ENCODE measurements at regions not wholly inside any gene's neighbourhood (a gene's known extent, or its start where the extent isn't known, plus 50 kb on each side); places are given as distances from the start of the nearest gene placed in this dataset.

DNA sequence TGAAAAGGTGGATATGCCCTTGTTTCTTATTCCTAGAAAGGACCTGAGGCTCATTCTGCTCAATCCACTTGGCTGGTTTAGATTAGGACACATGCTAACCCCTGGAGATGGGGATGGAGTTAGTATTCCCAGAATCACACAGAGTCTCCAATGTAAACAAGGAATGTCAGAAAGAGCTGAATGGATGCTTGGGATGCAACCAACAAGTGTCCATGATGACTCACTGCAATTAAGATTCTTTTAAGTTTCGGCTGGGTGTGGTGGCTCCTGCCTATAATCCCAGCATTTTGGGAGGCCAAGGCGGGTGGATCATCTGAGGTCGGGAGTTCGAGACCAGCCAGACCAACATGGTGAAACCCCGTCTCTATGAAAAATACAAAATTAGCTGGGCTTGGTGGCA lies 315.5 kb upstream of the AZI2 start:
- Mint-ChIP-seq H3K9me3 (no peaks in the 10 kb centered on the region), H3K27ac (no peak overlapping the region), H3K4me1 (peaks cover 8% of the 10 kb centered on the region), H3K4me3 (no peak overlapping the region), H3K36me3 (no peaks in the 10 kb centered on the region), H3K27me3 (ENCODE audit: insufficient read depth, low read depth) (peaks cover 2% of the 10 kb centered on the region)
- Histone ChIP-seq H3K79me2 (ENCODE audit: low read depth) (no peaks in the 10 kb centered on the region), H3K4me1 (no peaks in the 10 kb centered on the region), H2AFZ (replicated peaks) (no peak overlapping the region), H4K20me1 (ENCODE audit: low read depth) (no peaks in the 10 kb centered on the region), H3K9me3 (ENCODE audit: low read depth) (no peaks in the 10 kb centered on the region), H3K27ac (no peak overlapping the region), H3K27me3 (no peaks in the 10 kb centered on the region), H3K36me3 (no peaks in the 10 kb centered on the region), H3F3A (ENCODE audit: low read depth) (no peaks in the 10 kb centered on the region), H3K4me3 (no peak overlapping the region), H3K4me2 (no peak overlapping the region), H3K9ac (no peak overlapping the region)
- no peak for TF ChIP-seq EZH2 (IDR thresholded peaks at IDR 0.05)
- TF ChIP-seq, protein P1, sequence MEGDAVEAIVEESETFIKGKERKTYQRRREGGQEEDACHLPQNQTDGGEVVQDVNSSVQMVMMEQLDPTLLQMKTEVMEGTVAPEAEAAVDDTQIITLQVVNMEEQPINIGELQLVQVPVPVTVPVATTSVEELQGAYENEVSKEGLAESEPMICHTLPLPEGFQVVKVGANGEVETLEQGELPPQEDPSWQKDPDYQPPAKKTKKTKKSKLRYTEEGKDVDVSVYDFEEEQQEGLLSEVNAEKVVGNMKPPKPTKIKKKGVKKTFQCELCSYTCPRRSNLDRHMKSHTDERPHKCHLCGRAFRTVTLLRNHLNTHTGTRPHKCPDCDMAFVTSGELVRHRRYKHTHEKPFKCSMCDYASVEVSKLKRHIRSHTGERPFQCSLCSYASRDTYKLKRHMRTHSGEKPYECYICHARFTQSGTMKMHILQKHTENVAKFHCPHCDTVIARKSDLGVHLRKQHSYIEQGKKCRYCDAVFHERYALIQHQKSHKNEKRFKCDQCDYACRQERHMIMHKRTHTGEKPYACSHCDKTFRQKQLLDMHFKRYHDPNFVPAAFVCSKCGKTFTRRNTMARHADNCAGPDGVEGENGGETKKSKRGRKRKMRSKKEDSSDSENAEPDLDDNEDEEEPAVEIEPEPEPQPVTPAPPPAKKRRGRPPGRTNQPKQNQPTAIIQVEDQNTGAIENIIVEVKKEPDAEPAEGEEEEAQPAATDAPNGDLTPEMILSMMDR (IDR thresholded peaks at IDR 0.05) = no peak
- TF ChIP-seq EZH2phosphoT487 (IDR thresholded peaks at IDR 0.05) = no peak
- no peak for DNase-seq (ENCODE audit: low spot score)

DNA sequence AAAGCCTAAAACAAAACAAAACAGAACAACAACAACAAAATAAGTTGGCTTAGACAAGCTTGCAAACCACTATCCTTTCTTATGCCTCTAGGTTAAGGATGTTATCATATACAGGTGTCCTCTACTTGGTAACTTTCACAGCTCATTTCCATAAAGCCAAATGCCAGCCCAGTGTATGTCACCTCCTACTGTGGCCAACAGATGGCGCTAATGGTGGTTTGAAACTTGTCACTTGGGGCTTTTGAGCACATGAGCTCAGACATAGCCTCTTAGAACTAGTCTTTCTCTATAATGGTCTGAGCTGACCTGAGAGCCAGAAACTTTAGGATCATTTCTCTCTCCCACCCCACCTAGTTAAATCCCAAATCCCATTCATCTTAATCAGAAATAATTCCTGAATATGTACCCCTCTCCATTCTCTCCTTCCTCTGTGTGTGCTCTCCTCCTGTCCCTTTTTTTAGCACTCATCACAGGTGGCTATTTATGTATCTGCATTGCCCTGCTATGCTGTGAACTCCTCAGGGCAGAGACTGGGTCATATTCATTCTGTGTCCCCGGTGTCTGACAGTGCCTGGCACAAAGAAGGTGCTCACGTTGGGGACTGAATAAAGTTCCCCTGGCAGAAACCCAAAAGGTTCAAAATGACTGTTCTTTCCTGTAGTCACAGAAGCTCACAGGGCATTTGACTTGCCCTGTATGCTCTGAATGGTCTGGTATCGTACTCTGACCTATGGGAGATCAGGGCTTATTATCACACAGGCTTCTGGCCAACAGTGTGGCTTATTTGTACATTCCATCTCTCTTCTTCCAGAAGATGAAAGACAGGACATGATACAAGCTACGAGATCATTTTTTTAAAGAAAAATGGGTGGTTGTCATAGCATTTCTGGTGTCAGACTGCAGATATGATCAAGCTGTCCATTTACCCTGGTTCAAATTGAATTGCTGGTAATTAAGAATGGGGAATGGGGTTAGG lies 319.3 kb upstream of the AZI2 start:
- Histone ChIP-seq H3K27me3 (no peaks in the 10 kb centered on the region), H3K9me3 (ENCODE audit: low read depth) (no peaks in the 10 kb centered on the region), H3K4me2 (no peak overlapping the region), H2AFZ (replicated peaks) (peak overlapping the region; percentile 23), H3K36me3 (no peaks in the 10 kb centered on the region), H3K27ac (no peak overlapping the region), H3K9ac (no peak overlapping the region), H3K79me2 (ENCODE audit: low read depth) (no peaks in the 10 kb centered on the region), H4K20me1 (ENCODE audit: low read depth) (no peaks in the 10 kb centered on the region), H3K4me1 (peaks cover 9% of the 10 kb centered on the region), H3K4me3 (no peak overlapping the region), H3F3A (ENCODE audit: low read depth) (no peaks in the 10 kb centered on the region)
- Mint-ChIP-seq H3K4me3 (no peak overlapping the region), H3K27ac (no peak overlapping the region), H3K27me3 (ENCODE audit: insufficient read depth, low read depth) (peaks cover 4% of the 10 kb centered on the region), H3K9me3 (no peaks in the 10 kb centered on the region), H3K4me1 (peaks cover 22% of the 10 kb centered on the region), H3K36me3 (no peaks in the 10 kb centered on the region)
- DNase-seq (ENCODE audit: low spot score) = peak; percentile 77
- TF ChIP-seq, protein P1 (IDR thresholded peaks at IDR 0.05) = peak; percentile 91
- TF ChIP-seq EZH2 (IDR thresholded peaks at IDR 0.05) = no peak
- TF ChIP-seq EZH2phosphoT487 (IDR thresholded peaks at IDR 0.05) = no peak

DNA sequence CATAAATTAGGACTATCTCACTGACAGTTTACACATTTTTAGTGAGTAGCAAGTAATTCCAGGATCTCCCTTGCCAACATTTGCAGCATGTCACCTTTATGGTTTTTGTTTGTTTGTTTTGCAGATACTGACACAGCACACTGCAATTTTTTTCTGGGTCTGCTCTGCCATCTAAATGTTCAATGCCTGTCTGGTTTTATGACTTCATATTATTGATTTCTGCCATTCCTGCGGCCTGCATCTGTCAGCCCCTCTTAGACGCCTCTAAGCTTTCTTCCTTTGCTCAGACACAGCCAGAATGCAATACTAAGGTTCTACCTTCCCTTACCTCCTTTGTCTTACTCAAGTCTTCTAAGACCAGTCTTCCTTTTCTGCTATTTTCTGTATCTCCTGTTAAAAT lies 321.2 kb upstream of the AZI2 start:
- H3K4me1 Mint-ChIP-seq = peaks cover 36% of the 10 kb centered on the region
- Histone ChIP-seq H3K27ac (no peak overlapping the region), H3F3A (ENCODE audit: low read depth) (no peaks in the 10 kb centered on the region), H3K4me2 (no peak overlapping the region), H3K9ac (no peak overlapping the region), H3K9me3 (ENCODE audit: low read depth) (no peaks in the 10 kb centered on the region), H3K27me3 (no peaks in the 10 kb centered on the region), H3K79me2 (ENCODE audit: low read depth) (no peaks in the 10 kb centered on the region), H4K20me1 (ENCODE audit: low read depth) (no peaks in the 10 kb centered on the region), H2AFZ (replicated peaks) (no peak overlapping the region), H3K4me1 (peaks cover 17% of the 10 kb centered on the region), H3K36me3 (no peaks in the 10 kb centered on the region), H3K4me3 (no peak overlapping the region)
- no peak overlapping the region for H3K4me3 Mint-ChIP-seq
- H3K36me3 Mint-ChIP-seq = no peaks in the 10 kb centered on the region
- peaks cover 4% of the 10 kb centered on the region for H3K27me3 Mint-ChIP-seq (ENCODE audit: insufficient read depth, low read depth)
- no peak overlapping the region for H3K27ac Mint-ChIP-seq
- no peaks in the 10 kb centered on the region for H3K9me3 Mint-ChIP-seq
- no peak for DNase-seq (ENCODE audit: low spot score)
- TF ChIP-seq, protein P1 (IDR thresholded peaks at IDR 0.05) = no peak
- no peak for TF ChIP-seq EZH2 (IDR thresholded peaks at IDR 0.05)
- no peak for TF ChIP-seq EZH2phosphoT487 (IDR thresholded peaks at IDR 0.05)
